Pancreas (tissue), 10 donors: ENCODE measurements at regions not wholly inside any gene's neighbourhood (a gene's known extent, or its start where the extent isn't known, plus 50 kb on each side); places are given as distances from the start of the nearest gene placed in this dataset.

Experiments
- ATAC-seq, 4 donors: fragments of 200-7000 bp; cut with Tn5 transposase; one replicate each; pipeline versions ENCODE4 v1.8.0 to v1.9.1; 2020; ENCODE audit warnings: mild to moderate bottlenecking in 4 of 4, moderate library complexity in 4 of 4
- DNase-seq, 6 donors: peaks; one replicate each; pipeline ENCODE4 v3.0.0-alpha.2; 2020
- FAIRE-seq: peaks from 2 replicates; lab custom pipeline; 2012; peaks lifted over from hg19 to GRCh38; lab: Jason Lieb, UNC
- H3K27ac ChIP-seq, 4 donors: fragments of 200-600 bp; sonication (generic); 1 replicate in 3 of 4; 2 replicates in 1 of 4; pipeline versions ENCODE4 v1.5.0 to v1.8.0; 2020
- H3K27me3 ChIP-seq, 4 donors: fragments of 200-600 bp; one replicate each; pipeline ENCODE4 v1.8.0; 2021
- H3K36me3 ChIP-seq, 3 donors: fragments of 200-600 bp; sonication (generic) in 1 of 3; one replicate each; pipeline versions ENCODE4 v1.5.0 to v1.8.0; 2020 to 2021
- H3K4me1 ChIP-seq, 3 donors: fragments of 200-600 bp; one replicate each; pipeline ENCODE4 v1.8.0; 2021
- H3K4me3 ChIP-seq, 4 donors: fragments of 200-600 bp; sonication (generic) in 2 of 4; one replicate each; pipeline versions ENCODE4 v1.5.0 to v1.8.0; 2020 to 2021
- H3K9me3 ChIP-seq, 4 donors: fragments of 200-600 bp; one replicate each; pipeline ENCODE4 v1.8.0; 2021
- WGBS, 2 donors: extraction: QIAGEN DNeasy Blood & Tissue Kit; methylation state at CpG; one replicate each; pipeline ENCODE4 v1.1.7; 2013; 5-methylcytosine and 5-hydroxymethylcytosine counted together
- intact Hi-C, 3 donors: fragments of 100-400 bp; cut with DNase I; formaldehyde crosslinking; loops; one replicate each; pipeline versions ENCODE4 v1.11.1 to v1.14.2; 2022
- TF ChIP-seq, protein P1 (sequence below), 4 donors: fragments of 200-600 bp; sonication (generic) in 3 of 4; IDR thresholded peaks; one replicate each; pipeline versions ENCODE4 v1.5.0 to v1.8.0; 2021; ENCODE audit warnings: antibody characterized with exemption in 4 of 4
- donor health status: healthy with polysubstance abuse.
- donor health status: DM: no; HTN: no; CAD: no; lungs with moderate emphysema.
- donor health status: DM: no; HTN: no; CAD: no.
- donor health status: control.
- donor health status: control.
- donor health status: Bipolar disorder and iron deficiency.
- donor health status: DM: yes; HTN: yes; CAD: no.
- donor health status: DM: no; HTN: no; CAD: no.
- donor health status: DM: no; HTN: no; CAD: no.
- donor health status: DM: yes; HTN: yes; CAD: no.

DNA sequence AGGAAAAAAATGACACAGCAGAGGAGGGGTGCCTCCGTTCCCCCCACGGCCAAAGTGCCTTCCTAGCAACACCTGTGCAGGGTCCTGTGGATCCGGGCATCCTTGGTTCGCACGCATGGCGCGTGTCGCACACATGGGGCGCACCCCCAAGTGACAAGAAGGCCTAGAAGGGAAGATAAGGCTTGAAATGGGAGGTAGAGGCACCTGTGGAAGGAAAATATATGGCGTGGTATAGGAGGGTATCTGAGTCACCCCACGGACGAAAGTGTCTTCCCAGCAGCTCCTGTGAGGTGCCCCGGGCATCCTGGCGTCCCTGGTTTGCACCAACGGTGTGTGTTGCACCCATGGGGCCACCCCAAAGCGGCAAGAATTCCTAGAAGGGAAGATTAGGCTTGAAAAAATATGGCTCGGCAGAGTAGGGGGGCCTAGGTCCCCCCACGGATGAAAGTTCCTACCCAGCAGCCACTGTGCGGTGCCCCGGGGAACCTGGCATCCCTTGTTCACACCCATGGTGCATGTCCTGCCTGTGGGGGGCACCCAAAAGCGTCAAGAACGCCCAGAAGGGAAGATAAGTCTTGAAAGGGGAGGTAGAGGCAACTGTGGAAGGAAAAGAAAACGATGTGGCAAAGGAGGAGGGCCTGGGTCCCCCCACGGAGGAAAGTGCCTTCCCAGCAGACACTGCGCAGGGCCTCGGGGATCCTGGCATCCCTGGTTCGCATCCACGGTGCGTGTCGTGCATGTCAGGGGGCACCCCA, 280.0 kb downstream of the ALG10 start:
- Histone ChIP-seq H3K4me3 (no peak overlapping the region), H3K27me3 (no peaks in the 10 kb centered on the region), H3K27ac (no peak overlapping the region), H3K4me1 (no peaks in the 10 kb centered on the region), H3K36me3 (no peaks in the 10 kb centered on the region), H3K9me3 (no peaks in the 10 kb centered on the region)
- WGBS, 2 donors, result 64 to 68% methylated on average over 30 of the region's 30 CpGs
- FAIRE-seq (no peak), DNase-seq (peak in 3 of 6 donors; percentile 5 to 45 (median 25)), ATAC-seq (no peak)
- TF ChIP-seq, protein P1, sequence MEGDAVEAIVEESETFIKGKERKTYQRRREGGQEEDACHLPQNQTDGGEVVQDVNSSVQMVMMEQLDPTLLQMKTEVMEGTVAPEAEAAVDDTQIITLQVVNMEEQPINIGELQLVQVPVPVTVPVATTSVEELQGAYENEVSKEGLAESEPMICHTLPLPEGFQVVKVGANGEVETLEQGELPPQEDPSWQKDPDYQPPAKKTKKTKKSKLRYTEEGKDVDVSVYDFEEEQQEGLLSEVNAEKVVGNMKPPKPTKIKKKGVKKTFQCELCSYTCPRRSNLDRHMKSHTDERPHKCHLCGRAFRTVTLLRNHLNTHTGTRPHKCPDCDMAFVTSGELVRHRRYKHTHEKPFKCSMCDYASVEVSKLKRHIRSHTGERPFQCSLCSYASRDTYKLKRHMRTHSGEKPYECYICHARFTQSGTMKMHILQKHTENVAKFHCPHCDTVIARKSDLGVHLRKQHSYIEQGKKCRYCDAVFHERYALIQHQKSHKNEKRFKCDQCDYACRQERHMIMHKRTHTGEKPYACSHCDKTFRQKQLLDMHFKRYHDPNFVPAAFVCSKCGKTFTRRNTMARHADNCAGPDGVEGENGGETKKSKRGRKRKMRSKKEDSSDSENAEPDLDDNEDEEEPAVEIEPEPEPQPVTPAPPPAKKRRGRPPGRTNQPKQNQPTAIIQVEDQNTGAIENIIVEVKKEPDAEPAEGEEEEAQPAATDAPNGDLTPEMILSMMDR (IDR thresholded peaks at IDR 0.05), result no peak
- intact Hi-C loops, result no loop called here

DNA sequence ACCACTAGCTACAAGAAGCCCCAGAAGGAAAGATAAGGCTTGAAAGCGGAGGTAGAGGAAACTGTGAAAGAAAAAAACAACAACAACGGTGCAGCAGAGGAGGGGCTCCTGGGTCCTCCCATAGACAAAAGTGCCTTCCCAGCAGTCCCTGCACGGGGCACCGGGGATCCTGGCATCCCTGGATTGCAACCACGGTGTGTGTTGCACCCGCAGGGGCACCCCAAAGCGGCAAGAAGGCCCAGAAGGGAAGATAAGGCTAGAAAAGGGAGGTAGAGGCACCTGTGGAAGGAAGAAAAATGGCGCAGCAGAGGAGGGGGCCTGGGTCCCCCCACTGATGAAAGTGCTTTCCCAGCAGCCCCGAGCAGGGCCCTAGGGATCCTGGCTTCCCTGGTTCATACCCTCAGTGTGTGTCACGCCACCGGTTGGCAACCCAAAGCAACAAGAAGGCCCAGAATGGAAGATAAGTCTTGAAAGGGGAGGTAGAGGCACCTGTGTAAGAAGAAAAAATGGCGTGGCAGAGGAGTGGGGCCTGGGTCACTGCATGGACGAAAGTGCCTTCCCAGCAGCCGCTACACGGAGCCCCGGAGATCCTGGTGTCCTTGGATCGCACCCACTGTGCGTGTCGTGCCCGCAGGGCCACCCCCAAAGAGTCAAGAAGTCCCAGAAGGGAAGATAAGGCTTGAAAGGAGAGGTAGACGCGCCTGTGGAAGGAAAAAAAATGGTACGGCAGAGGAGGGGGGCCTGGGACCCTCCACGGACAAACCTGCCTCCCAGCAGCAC, 281.0 kb downstream of the ALG10 start:
- Histone ChIP-seq H3K27me3 (no peaks in the 10 kb centered on the region), H3K36me3 (no peaks in the 10 kb centered on the region), H3K9me3 (no peaks in the 10 kb centered on the region), H3K4me3 (no peak overlapping the region), H3K27ac (no peak overlapping the region), H3K4me1 (no peaks in the 10 kb centered on the region)
- WGBS, 2 donors, result 64 to 70% methylated on average over 24 of the region's 24 CpGs
- FAIRE-seq, result no peak
- TF ChIP-seq, protein P1 (IDR thresholded peaks at IDR 0.05), result no peak
- intact Hi-C loops, result no loop called here
- ATAC-seq, result no peak
- DNase-seq, result peak in 1 of 6 donors; percentile 27

DNA sequence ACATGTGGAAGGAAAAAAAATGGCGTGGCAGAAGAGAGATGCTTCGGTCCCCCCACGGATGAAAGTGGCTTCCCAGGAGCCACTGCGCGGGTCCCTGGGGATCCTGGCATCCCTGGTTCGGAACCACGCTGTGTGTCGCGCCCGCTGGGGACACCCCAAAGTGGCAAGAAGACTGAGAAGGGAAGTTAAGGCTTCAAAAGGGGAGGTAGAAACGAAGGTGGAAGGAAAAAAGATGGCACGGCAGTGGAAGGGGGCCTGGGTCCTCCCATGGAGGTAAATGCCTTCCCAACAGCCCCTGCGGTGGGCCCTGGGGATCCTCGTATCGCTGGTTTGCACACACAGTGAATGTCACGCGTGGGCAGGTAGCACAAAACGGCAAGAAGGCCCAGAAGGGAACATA, 281.7 kb downstream of the ALG10 start:
- DNase-seq (peak in 1 of 6 donors; percentile 40), ATAC-seq (no peak), FAIRE-seq (no peak)
- intact Hi-C loops, result no loop called here
- H3K27ac ChIP-seq, result no peak overlapping the region
- H3K9me3 ChIP-seq, result no peaks in the 10 kb centered on the region
- TF ChIP-seq, protein P1 (IDR thresholded peaks at IDR 0.05), result no peak
- H3K4me3 ChIP-seq, result no peak overlapping the region
- 68 to 69% methylated on average over 18 of the region's 18 CpGs for WGBS, 2 donors
- H3K27me3 ChIP-seq, result no peaks in the 10 kb centered on the region
- H3K36me3 ChIP-seq, result no peaks in the 10 kb centered on the region
- H3K4me1 ChIP-seq, result no peaks in the 10 kb centered on the region

DNA sequence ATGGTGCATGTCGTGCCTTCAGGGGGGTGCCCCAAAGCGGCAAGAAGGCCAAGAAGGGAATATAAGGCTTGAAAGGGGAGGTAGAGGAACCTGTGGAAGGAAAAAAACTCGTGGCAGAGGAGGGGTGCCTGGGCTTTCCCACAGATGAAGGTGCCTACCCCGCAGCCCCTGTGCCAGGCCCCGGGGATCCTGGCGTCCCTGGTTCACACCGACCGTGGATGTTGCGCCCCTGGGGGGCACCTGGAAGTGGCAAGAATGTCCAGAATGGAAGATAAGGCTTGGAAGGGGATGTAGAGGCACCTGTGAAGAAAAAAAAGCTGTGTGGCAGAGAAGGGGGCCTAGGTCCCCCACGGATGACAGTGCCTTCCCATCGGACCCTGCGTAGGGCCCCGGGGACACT, 282.2 kb downstream of the ALG10 start:
- Histone ChIP-seq H3K27ac (no peak overlapping the region), H3K9me3 (no peaks in the 10 kb centered on the region)
- TF ChIP-seq, protein P1 (IDR thresholded peaks at IDR 0.05), result no peak

More for the DNA sequence above, 282.2 kb downstream of the ALG10 start:
- ATAC-seq, result no peak
- no peak overlapping the region for H3K4me3 ChIP-seq
- no peak for FAIRE-seq
- DNase-seq, result peak in 1 of 6 donors; percentile 27
- intact Hi-C loops, result no loop called here
- H3K27me3 ChIP-seq, result no peaks in the 10 kb centered on the region
- H3K4me1 ChIP-seq, result no peaks in the 10 kb centered on the region
- H3K36me3 ChIP-seq, result no peaks in the 10 kb centered on the region
- WGBS, 2 donors, result 79 to 80% methylated on average over 13 of the region's 13 CpGs
